GM18505 (cell line): ENCODE measurements at regions not wholly inside any gene's neighbourhood (a gene's known extent, or its start where the extent isn't known, plus 50 kb on each side); places are given as distances from the start of the nearest gene placed in this dataset.
"Not testable (repeated sequence)": the region's sequence is repeated elsewhere in the genome, so short reads cannot be mapped to it uniquely, and the experiment has no call there.

Experiments used
- ATAC-seq: cut with Tn5 transposase; IDR thresholded peaks from one replicate; pipeline ENCODE4 v1.9.1; 2021; ENCODE audit not compliant: unreplicated experiment
- POLR2A ChIP-seq: IDR thresholded peaks from 4 replicates; pipeline ENCODE4 v1.6.1; 2011; ENCODE audit warnings: borderline replicate concordance; ENCODE audit not compliant: insufficient read depth, insufficient read length; ENCODE audit errors: extremely low read depth

GRCh38 chr2:195587966-195588365 lies 69.1 kb upstream of the SLC39A10 start:
- no peak for TF ChIP-seq POLR2A
- ATAC-seq = no peak

- ATAC-seq = no peak
- TF ChIP-seq POLR2A = no peak
Observed at GRCh38 chr2:195586062-195586714, 70.8 kb upstream of the SLC39A10 start.

- ATAC-seq = no peak
- no peak for TF ChIP-seq POLR2A
Observed at GRCh38 chr2:195582188-195582587, 74.8 kb upstream of the SLC39A10 start.

GRCh38 chr2:195579776-195580555 lies 77.1 kb upstream of the SLC39A10 start:
- ATAC-seq = peak; percentile 51
- TF ChIP-seq POLR2A = no peak

- peak; percentile 71 for ATAC-seq
- no peak for TF ChIP-seq POLR2A
Observed at GRCh38 chr2:195575879-195576401, 81.1 kb upstream of the SLC39A10 start.

GRCh38 chr2:195575016-195575415 lies 82.0 kb upstream of the SLC39A10 start:
- ATAC-seq = no peak
- no peak for TF ChIP-seq POLR2A

- TF ChIP-seq POLR2A = no peak
- no peak for ATAC-seq
Observed at GRCh38 chr2:195574312-195574711, 82.7 kb upstream of the SLC39A10 start.

- no peak for TF ChIP-seq POLR2A
- ATAC-seq = no peak
Observed at GRCh38 chr2:195572895-195573683, 83.9 kb upstream of the SLC39A10 start.

GRCh38 chr2:195570329-195570728 lies 86.7 kb upstream of the SLC39A10 start:
- no peak for ATAC-seq
- TF ChIP-seq POLR2A = no peak

- no peak for TF ChIP-seq POLR2A
- no peak for ATAC-seq
Observed at GRCh38 chr2:195569255-195569654, 87.8 kb upstream of the SLC39A10 start.

- not testable (repeated sequence) for ATAC-seq
Observed at GRCh38 chr2:195564625-195565135, 92.3 kb upstream of the SLC39A10 start.

- TF ChIP-seq POLR2A = no peak
- no peak for ATAC-seq
Observed at GRCh38 chr2:195563857-195564512, 93.0 kb upstream of the SLC39A10 start.
